K562 (cell line): ENCODE measurements at regions not wholly inside any gene's neighbourhood (a gene's known extent, or its start where the extent isn't known, plus 50 kb on each side); places are given as distances from the start of the nearest gene placed in this dataset.
A peak's percentile ranks its signal among the peaks of the same experiment; 100 is the strongest.

Experiments used
- ATAC-seq: fragments of 200-7000 bp; cut with Tn5 transposase; 3 replicates; pipeline ENCODE4 v1.9.1; 2020; ENCODE audit warnings: moderate library complexity
- BruUV-seq: library from RNA; stranded (reverse); fragments of 400-500 nt; replicated peaks from 2 replicates; lab custom pipeline; 2021; lab: Mats Ljungman, UMichigan
- CTCF ChIA-PET: fragments of 300-600 bp; formaldehyde crosslinking; extraction: SDS; loops from one replicate; lab custom pipeline; 2021; ENCODE audit warnings: low intra/inter-chr PET ratio; lab: Yijun Ruan, JAX
- POLR2A ChIA-PET: fragments of 300-600, 350-650 bp; sonication (Branson Sonifier 250); formaldehyde crosslinking; extraction: SDS; loops from one replicate; lab custom pipeline; 2021; ENCODE audit warnings: antibody characterized with exemption, inconsistent platforms; lab: Yijun Ruan, JAX
- DNase-seq, 4 experiments: peaks; one replicate each; pipeline versions ENCODE4 v3.0.0 to v3.0.0-alpha.2; 2011 to 2018; ENCODE audit warnings: low spot score in 3 of 4, mixed read lengths in 3 of 4; ENCODE audit errors: extremely low read depth in 1 of 4
- FAIRE-seq: peaks from 2 replicates; lab custom pipeline; 2011; peaks lifted over from hg19 to GRCh38; lab: Jason Lieb, UNC
- H2AFZ ChIP-seq: 2 replicates; pipeline ENCODE4 v1.6.0; 2011; ENCODE audit warnings: low read depth, low read length, control low read depth, inconsistent platforms
- H3K27ac ChIP-seq: fragments of 200-600 bp; 3 replicates; pipeline ENCODE4 v1.8.0; 2011; ENCODE audit warnings: low read depth, mild to moderate bottlenecking, control low read depth, inconsistent platforms, low read length, moderate library complexity, mixed read lengths; ENCODE audit errors: extremely low read depth
- H3K27me3 ChIP-seq, 2 experiments: fragments of 300-600 bp in 1 of 2; 2 replicates in 1 of 2; 3 replicates in 1 of 2; pipeline versions ENCODE4 v1.6.0 to v1.8.0; 2011; ENCODE audit warnings: inconsistent platforms in 2 of 2, low read length in 2 of 2, mild to moderate bottlenecking in 1 of 2, mixed read lengths in 1 of 2, moderate library complexity in 1 of 2; ENCODE audit not compliant: control insufficient read depth in 2 of 2, insufficient read depth in 2 of 2
- H3K36me3 ChIP-seq: fragments of 300-600 bp; 3 replicates; pipeline ENCODE4 v1.8.0; 2011; ENCODE audit warnings: mild to moderate bottlenecking, low read length, inconsistent platforms; ENCODE audit not compliant: control insufficient read depth, insufficient read depth
- H3K4me1 ChIP-seq, 2 experiments: fragments of 200-600 bp in 1 of 2; replicated peaks in 1 of 2; 2 replicates in 1 of 2; 3 replicates in 1 of 2; pipeline versions ENCODE4 v1.5.1 to v1.8.0; 2011; ENCODE audit warnings: inconsistent platforms in 2 of 2, low read length in 2 of 2, mild to moderate bottlenecking in 1 of 2, mixed read lengths in 1 of 2, moderate library complexity in 1 of 2; ENCODE audit not compliant: control insufficient read depth in 2 of 2, insufficient read depth in 2 of 2
- H3K4me2 ChIP-seq: 2 replicates; pipeline ENCODE4 v1.6.1; 2011; ENCODE audit warnings: low read length, control low read depth, inconsistent platforms, mixed read lengths; ENCODE audit not compliant: insufficient read depth
- H3K4me3 ChIP-seq: fragments of 200-600 bp; sonication (generic), shearing (Covaris generic); 2 replicates; pipeline ENCODE4 v1.5.1; 2016; ENCODE audit warnings: control low read depth, inconsistent platforms
- H3K79me2 ChIP-seq: fragments of 200-600 bp; 3 replicates; pipeline ENCODE4 v1.8.0; 2011; ENCODE audit warnings: low read length, inconsistent platforms; ENCODE audit not compliant: control insufficient read depth, insufficient read depth
- H3K9ac ChIP-seq, 2 experiments: 2 replicates each; pipeline versions ENCODE4 v1.6.0 to v1.6.1; 2011; ENCODE audit warnings: low read depth in 2 of 2, low read length in 2 of 2, control low read depth in 1 of 2, inconsistent platforms in 1 of 2, mild to moderate bottlenecking in 1 of 2, mixed read lengths in 1 of 2; ENCODE audit not compliant: insufficient read depth in 1 of 2
- H3K9me1 ChIP-seq: one replicate; pipeline ENCODE4 v1.6.0; 2011; ENCODE audit warnings: inconsistent platforms, mild to moderate bottlenecking, low read length, moderate library complexity; ENCODE audit not compliant: control insufficient read depth, insufficient read depth
- H3K9me3 ChIP-seq: replicated peaks from 2 replicates; pipeline ENCODE4 v1.5.1; 2011; ENCODE audit warnings: low read depth, low read length, inconsistent platforms; ENCODE audit not compliant: control insufficient read depth, insufficient read depth
- H4K20me1 ChIP-seq: replicated peaks from 2 replicates; pipeline ENCODE4 v1.6.1; 2011; ENCODE audit warnings: low read length, inconsistent platforms, mixed read lengths; ENCODE audit not compliant: control insufficient read depth, insufficient read depth
- C11orf30 ChIP-seq: fragments of 450-650 bp; IDR thresholded peaks from 2 replicates; pipeline ENCODE4 v1.6.1; 2016; ENCODE audit warnings: low read depth, mild to moderate bottlenecking
- ELF1 ChIP-seq: fragments of 200-800 bp; sonication (Bioruptor generic); IDR thresholded peaks from 2 replicates; pipeline ENCODE4 v1.6.1; 2016; ENCODE audit warnings: missing genetic modification characterization, missing compliant biosample characterization
- ETS2 ChIP-seq: IDR thresholded peaks from 2 replicates; pipeline ENCODE4 v1.6.1; 2016; ENCODE audit warnings: borderline replicate concordance, missing genetic modification characterization, mild to moderate bottlenecking, moderate library complexity, missing compliant biosample characterization; ENCODE audit not compliant: poor library complexity, severe bottlenecking
- FOSL1 ChIP-seq: fragments of 200-800 bp; sonication (Bioruptor generic); conservative IDR thresholded peaks from 2 replicates; pipeline ENCODE4 v1.6.1; 2016; ENCODE audit warnings: missing genetic modification characterization, missing compliant biosample characterization
- MAFF ChIP-seq: IDR thresholded peaks from 2 replicates; pipeline ENCODE4 v1.6.1; 2012; ENCODE audit warnings: low read length, improper control_type of control experiment
- NFIC ChIP-seq: fragments of 450-650 bp; IDR thresholded peaks from 2 replicates; pipeline ENCODE4 v1.6.1; 2017; ENCODE audit warnings: mild to moderate bottlenecking, inconsistent platforms
- RBM25 ChIP-seq: fragments of 200-400 bp; formaldehyde crosslinking; IDR thresholded peaks from 2 replicates; pipeline ENCODE4 v1.6.1; 2018; ENCODE audit warnings: low read length, low read depth, moderate library complexity; ENCODE audit not compliant: severe bottlenecking
- SRSF9 ChIP-seq: fragments of 200-400 bp; formaldehyde crosslinking; IDR thresholded peaks from 2 replicates; pipeline ENCODE4 v1.6.1; 2017; ENCODE audit warnings: low read depth, low read length, borderline replicate concordance
- WGBS: fragments of 100-300 bp; shearing (Covaris generic); methylation state at CpG from one replicate; pipeline ENCODE4 v1.1.6; 2016; ENCODE audit warnings: low coverage, mixed read lengths; ENCODE audit not compliant: insufficient coverage; ENCODE audit errors: missing lambda C conversion rate; 5-methylcytosine and 5-hydroxymethylcytosine counted together
- in situ Hi-C: fragments of 300-500 bp; cut with MboI; formaldehyde crosslinking; loops from 4 replicates; pipeline ENCODE4 v1.15.0; 2018; ENCODE audit warnings: inconsistent platforms, mixed read lengths
- intact Hi-C: fragments of 100-400 bp; cut with micrococcal nuclease; formaldehyde crosslinking; loops from 2 replicates; pipeline ENCODE4 v1.14.2; 2022

GRCh38 chr12:126474703-126475102, 1409.5 kb downstream of the AACS start (continued):
- TF ChIP-seq NFIC (peak; percentile 28; the same call in 1 of the 2 replicates), ETS2 (tag) (no peak), MAFF (peak; percentile 41), C11orf30 (0 out of 2 replicates have a peak, but pooled peaks have one; percentile 18)
- TF ChIP-seq, all 486 proteins: peak for 7

DNA sequence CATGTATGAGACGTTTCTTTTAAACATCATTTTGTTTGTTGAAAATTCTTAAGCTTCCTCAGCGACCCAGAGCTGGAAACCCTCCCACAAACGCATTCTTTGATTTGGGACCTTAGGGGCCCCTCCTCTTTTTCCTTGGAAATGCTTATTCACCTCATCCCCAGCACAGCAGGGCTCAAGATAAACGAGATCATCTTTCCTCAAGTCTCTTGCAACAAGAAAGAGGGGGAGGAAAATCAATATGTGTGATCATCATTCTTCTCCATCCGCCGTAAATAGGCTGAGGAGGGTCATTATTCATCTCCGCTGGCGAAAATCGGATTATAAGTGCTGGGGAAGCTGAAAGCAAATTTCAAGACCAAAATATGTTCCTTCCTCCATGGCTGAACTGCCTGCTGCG, 1415.2 kb downstream of the AACS start:
- Histone ChIP-seq H3K27ac (no peak overlapping the region), H3K4me2 (no peak overlapping the region), H3K9ac (no peak overlapping the region), H3K79me2 (no peaks in the 10 kb centered on the region), H4K20me1 (no peaks in the 10 kb centered on the region), H3K27me3 (no peaks in the 10 kb centered on the region), H3K4me3 (no peak overlapping the region), H3K9me3 (no peaks in the 10 kb centered on the region; the same call in 1 of the 2 replicates), H3K4me1 (no peaks in the 10 kb centered on the region), H3K36me3 (no peaks in the 10 kb centered on the region), H2AFZ (no peak overlapping the region), H3K9me1 (no peaks in the 10 kb centered on the region)
- intact Hi-C loops (no loop called here), in situ Hi-C loops (no loop called here)
- POLR2A ChIA-PET, result no interaction called here
- DNase-seq (no peak), ATAC-seq (no peak), FAIRE-seq (no peak)
- 0% methylated on average over 10 of the region's 10 CpGs for WGBS
- TF ChIP-seq SRSF9 (no peak), RBM25 (no peak), FOSL1 (tag) (no peak), ELF1 (tag) (no peak)
- CTCF ChIA-PET, result no interaction called here
- no TSS peak for BruUV-seq
